CD4-positive, alpha-beta T cell (primary cell): ENCODE measurements at regions not wholly inside any gene's neighbourhood (a gene's known extent, or its start where the extent isn't known, plus 50 kb on each side); places are given as distances from the start of the nearest gene placed in this dataset.
"Not testable (repeated sequence)": the region's sequence is repeated elsewhere in the genome, so short reads cannot be mapped to it uniquely, and the experiment has no call there.

Experiments
- ATAC-seq: fragments of 200-7000 bp; cut with Tn5 transposase; one replicate; pipeline ENCODE4 v1.10.0; 2022; ENCODE audit warnings: mild to moderate bottlenecking; ENCODE audit not compliant: poor library complexity
- CTCF ChIA-PET: fragments of 350-600 bp; sonication (Branson Sonifier 250); formaldehyde crosslinking; loops from one replicate; lab custom pipeline; 2021; ENCODE audit warnings: antibody characterized with exemption, inconsistent platforms; lab: Charles Lee
- POLR2A ChIA-PET: fragments of 350-600 bp; sonication (Branson Sonifier 250); formaldehyde crosslinking; loops from one replicate; lab custom pipeline; 2021; ENCODE audit warnings: antibody characterized with exemption, inconsistent platforms; lab: Charles Lee
- DNase-seq, 14 experiments: peaks; one replicate each; pipeline ENCODE4 v3.0.0-alpha.2; 2013 to 2020; ENCODE audit warnings: mixed read lengths in 2 of 14
- H3K27ac ChIP-seq, 2 donors: one replicate each; pipeline versions ENCODE4 v1.5.1 to v1.7.0; 2013; ENCODE audit warnings: low read length in 2 of 2, low read depth in 1 of 2, mild to moderate bottlenecking in 1 of 2
- H3K27me3 ChIP-seq, 2 experiments: 1 replicate in 1 of 2; 2 replicates in 1 of 2; pipeline versions ENCODE4 v1.6.1 to v1.7.0; 2013; ENCODE audit warnings: low read length in 2 of 2, control low read depth in 1 of 2, mild to moderate bottlenecking in 1 of 2, moderate library complexity in 1 of 2; ENCODE audit not compliant: insufficient read depth in 2 of 2, control insufficient read depth in 1 of 2
- H3K36me3 ChIP-seq: one replicate; pipeline ENCODE4 v1.6.1; 2013; ENCODE audit warnings: low read length, control low read depth; ENCODE audit not compliant: insufficient read depth
- H3K4me1 ChIP-seq: one replicate; pipeline ENCODE4 v1.6.1; 2013; ENCODE audit warnings: low read length, control low read depth; ENCODE audit not compliant: insufficient read depth
- H3K4me3 ChIP-seq: one replicate; pipeline ENCODE4 v1.5.1; 2013; ENCODE audit warnings: mild to moderate bottlenecking, low read length, moderate library complexity
- H3K9me3 ChIP-seq, 2 experiments: 1 replicate in 1 of 2; 2 replicates in 1 of 2; pipeline versions ENCODE4 v1.6.1 to v1.7.0; 2013; ENCODE audit warnings: low read length in 2 of 2, mild to moderate bottlenecking in 2 of 2, control low read depth in 1 of 2, moderate library complexity in 1 of 2; ENCODE audit not compliant: control insufficient read depth in 1 of 2, insufficient read depth in 1 of 2
- H3K27ac Mint-ChIP-seq: one replicate; pipeline ENCODE4 v1.8.0; 2020; ENCODE audit warnings: mixed read lengths
- H3K27me3 Mint-ChIP-seq: one replicate; pipeline ENCODE4 v1.8.0; 2021; ENCODE audit warnings: mixed read lengths
- H3K36me3 Mint-ChIP-seq: one replicate; pipeline ENCODE4 v1.8.0; 2021; ENCODE audit warnings: low read depth, mixed read lengths
- H3K4me1 Mint-ChIP-seq: one replicate; pipeline ENCODE4 v1.8.0; 2021; ENCODE audit warnings: low read depth, mixed read lengths
- H3K4me3 Mint-ChIP-seq: one replicate; pipeline ENCODE4 v1.8.0; 2020; ENCODE audit warnings: mild to moderate bottlenecking, mixed read lengths
- H3K9me3 Mint-ChIP-seq: one replicate; pipeline ENCODE4 v1.8.0; 2020; ENCODE audit warnings: mixed read lengths
- intact Hi-C, 2 experiments: fragments of 100-400 bp; cut with DNase I in 1 of 2; cut with micrococcal nuclease in 1 of 2; formaldehyde crosslinking; loops; one replicate each; pipeline versions ENCODE4 v1.15.1 to v1.9.0; 2023 to 2025; cut with DNase I, micrococcal nuclease
- TF ChIP-seq, protein P1 (sequence below): fragments of 200-600 bp; IDR thresholded peaks from one replicate; pipeline ENCODE4 v1.8.0; 2022; ENCODE audit warnings: antibody characterized with exemption, mild to moderate bottlenecking

DNA sequence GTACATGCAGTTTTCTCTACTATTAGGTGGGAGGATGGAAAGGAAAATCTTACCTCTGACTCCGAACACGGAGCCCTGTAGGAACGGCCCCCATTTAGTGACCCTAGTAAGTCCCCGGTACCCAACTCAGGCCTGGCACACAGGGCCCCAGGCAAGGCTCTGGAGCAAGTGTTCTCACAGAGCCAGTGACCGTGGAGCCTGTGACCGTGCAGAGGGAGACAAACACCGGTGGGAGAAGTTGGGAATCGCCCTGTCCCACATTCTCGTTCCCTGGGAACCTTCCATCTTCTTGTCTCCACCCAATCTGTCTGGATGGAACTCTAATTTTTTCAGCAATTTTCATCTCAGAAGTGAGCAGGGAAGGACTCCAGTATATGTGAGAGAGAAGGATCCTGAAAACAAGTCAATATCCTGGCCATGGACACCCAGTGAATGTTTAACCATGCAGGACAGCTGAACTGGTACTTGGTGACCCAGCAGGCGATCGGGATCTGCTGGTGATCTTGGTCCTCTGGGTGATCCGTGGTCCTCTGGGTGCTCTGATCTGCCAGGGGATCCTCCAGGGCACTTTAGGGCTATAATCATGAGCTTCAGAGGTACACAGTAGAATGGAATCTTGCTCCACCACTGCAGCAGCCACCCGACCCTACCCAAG, 348.6 kb upstream of the ID2 start:
- DNase-seq, result no peak
- Histone ChIP-seq H3K4me1 (peaks cover 50% of the 10 kb centered on the region), H3K9me3 (peaks cover 0 to 4% of the 10 kb centered on the region in 2 experiments), H3K36me3 (no peaks in the 10 kb centered on the region), H3K4me3 (no peak overlapping the region), H3K27me3 (no peaks in the 10 kb centered on the region), H3K27ac (no peak overlapping the region)
- POLR2A ChIA-PET, result no interaction called here
- H3K36me3 Mint-ChIP-seq, result no peaks in the 10 kb centered on the region
- no peaks in the 10 kb centered on the region for H3K9me3 Mint-ChIP-seq
- intact Hi-C loops, result no loop called here
- CTCF ChIA-PET, result no interaction called here
- no peaks in the 10 kb centered on the region for H3K27me3 Mint-ChIP-seq
- ATAC-seq, result no peak
- no peak overlapping the region for H3K27ac Mint-ChIP-seq
- TF ChIP-seq, protein P1, sequence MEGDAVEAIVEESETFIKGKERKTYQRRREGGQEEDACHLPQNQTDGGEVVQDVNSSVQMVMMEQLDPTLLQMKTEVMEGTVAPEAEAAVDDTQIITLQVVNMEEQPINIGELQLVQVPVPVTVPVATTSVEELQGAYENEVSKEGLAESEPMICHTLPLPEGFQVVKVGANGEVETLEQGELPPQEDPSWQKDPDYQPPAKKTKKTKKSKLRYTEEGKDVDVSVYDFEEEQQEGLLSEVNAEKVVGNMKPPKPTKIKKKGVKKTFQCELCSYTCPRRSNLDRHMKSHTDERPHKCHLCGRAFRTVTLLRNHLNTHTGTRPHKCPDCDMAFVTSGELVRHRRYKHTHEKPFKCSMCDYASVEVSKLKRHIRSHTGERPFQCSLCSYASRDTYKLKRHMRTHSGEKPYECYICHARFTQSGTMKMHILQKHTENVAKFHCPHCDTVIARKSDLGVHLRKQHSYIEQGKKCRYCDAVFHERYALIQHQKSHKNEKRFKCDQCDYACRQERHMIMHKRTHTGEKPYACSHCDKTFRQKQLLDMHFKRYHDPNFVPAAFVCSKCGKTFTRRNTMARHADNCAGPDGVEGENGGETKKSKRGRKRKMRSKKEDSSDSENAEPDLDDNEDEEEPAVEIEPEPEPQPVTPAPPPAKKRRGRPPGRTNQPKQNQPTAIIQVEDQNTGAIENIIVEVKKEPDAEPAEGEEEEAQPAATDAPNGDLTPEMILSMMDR, result no peak
- H3K4me1 Mint-ChIP-seq, result peaks cover 36% of the 10 kb centered on the region
- H3K4me3 Mint-ChIP-seq, result no peak overlapping the region

DNA sequence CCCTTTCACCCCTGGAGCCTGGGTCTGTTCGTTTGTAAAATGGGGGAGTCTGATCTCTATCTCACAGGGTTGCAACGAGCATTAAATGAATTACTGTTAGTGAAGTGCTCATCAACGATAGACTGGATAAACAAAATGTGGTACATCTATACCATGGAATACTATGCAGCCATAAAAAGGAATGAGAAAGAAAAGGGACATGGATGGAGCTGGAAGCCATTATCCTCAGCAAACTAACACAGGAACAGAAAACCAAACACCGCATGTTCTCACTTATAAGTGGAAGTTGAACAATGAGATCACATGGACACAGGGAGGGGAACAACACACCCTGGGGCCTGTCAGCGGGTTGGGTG, 348.0 kb upstream of the ID2 start:
- POLR2A ChIA-PET, intact Hi-C loops, H3K36me3 ChIP-seq, H3K27me3 Mint-ChIP-seq, H3K27ac Mint-ChIP-seq, H3K9me3 ChIP-seq, H3K36me3 Mint-ChIP-seq, CTCF ChIA-PET, H3K27ac ChIP-seq, H3K4me3 Mint-ChIP-seq, DNase-seq, H3K9me3 Mint-ChIP-seq, ATAC-seq, H3K4me3 ChIP-seq, H3K27me3 ChIP-seq: not testable (repeated sequence)
- peaks cover 45% of the 10 kb centered on the region for H3K4me1 ChIP-seq
- peaks cover 36% of the 10 kb centered on the region for H3K4me1 Mint-ChIP-seq

DNA sequence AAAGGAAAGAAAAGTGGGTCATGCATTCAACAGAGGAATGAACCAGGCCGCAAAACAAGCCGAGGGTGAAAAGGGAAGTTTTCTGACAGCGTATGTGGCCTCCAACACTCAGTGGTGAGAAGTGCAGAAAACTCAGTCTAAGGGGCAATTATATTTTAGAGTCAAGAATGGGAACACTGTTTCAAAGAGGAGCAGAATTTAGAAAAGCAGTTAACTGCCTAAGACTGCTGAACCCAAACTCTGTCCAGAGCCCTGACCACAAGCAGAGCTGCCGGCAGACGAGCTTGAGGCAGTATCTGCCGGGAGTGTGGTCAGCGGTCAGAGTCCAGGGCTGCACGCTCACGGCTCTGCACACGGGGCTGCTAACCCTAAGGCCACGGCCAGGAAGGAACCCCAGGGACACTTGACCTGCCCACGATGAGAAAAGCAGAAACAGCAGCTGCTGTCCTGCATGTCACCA, 347.0 kb upstream of the ID2 start:
- DNase-seq, result peak in 3 of 14 experiments; percentile 30 to 37 (median 31)
- Histone ChIP-seq H3K36me3 (no peaks in the 10 kb centered on the region), H3K4me1 (peaks cover 34% of the 10 kb centered on the region), H3K9me3 (peaks cover 0 to 4% of the 10 kb centered on the region in 2 experiments), H3K4me3 (no peak overlapping the region), H3K27me3 (no peaks in the 10 kb centered on the region), H3K27ac (peak overlapping the region in 1 of 2 donors; percentile 9)
- Mint-ChIP-seq H3K4me3 (no peak overlapping the region), H3K36me3 (no peaks in the 10 kb centered on the region), H3K9me3 (no peaks in the 10 kb centered on the region), H3K27ac (no peak overlapping the region), H3K4me1 (peaks cover 25% of the 10 kb centered on the region), H3K27me3 (no peaks in the 10 kb centered on the region)
- TF ChIP-seq, protein P1, result no peak
- POLR2A ChIA-PET, result no interaction called here
- CTCF ChIA-PET, result no interaction called here
- intact Hi-C loops, result loop anchor here in 1 of 2 experiments (5.0 kb wide), 2 partner anchors 33 to 48 kb away; no protein-coding TSS in a partner anchor
- no peak for ATAC-seq

DNA sequence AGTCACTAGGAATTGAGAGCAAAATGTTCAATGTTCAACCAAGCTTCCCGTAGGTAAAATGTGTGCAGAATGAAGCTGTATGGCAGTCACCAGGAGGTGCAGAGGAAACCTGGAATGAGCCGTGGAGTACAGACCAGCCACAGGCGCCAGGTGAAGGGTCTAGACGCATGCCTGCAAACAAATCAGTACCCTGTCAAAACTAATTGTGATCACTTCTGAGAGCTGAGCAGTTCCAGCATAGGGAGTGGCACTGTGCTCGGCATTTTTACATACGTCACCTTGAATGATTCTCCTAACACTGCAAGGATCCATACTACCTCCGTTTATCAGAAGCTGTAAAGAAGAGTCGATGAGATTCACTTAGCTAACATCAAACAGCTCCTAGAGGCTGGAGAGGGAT, 346.1 kb upstream of the ID2 start:
- H3K27ac Mint-ChIP-seq, result no peak overlapping the region
- no peaks in the 10 kb centered on the region for H3K36me3 Mint-ChIP-seq
- no peaks in the 10 kb centered on the region for H3K36me3 ChIP-seq
- peaks cover 21% of the 10 kb centered on the region for H3K4me1 Mint-ChIP-seq
- intact Hi-C loops, result loop anchor here in 1 of 2 experiments (5.0 kb wide), 2 partner anchors 34 to 48 kb away; no protein-coding TSS in a partner anchor
- ChIA-PET CTCF (no interaction called here), POLR2A (no interaction called here)
- H3K27me3 ChIP-seq, result no peaks in the 10 kb centered on the region
- H3K9me3 Mint-ChIP-seq, result no peaks in the 10 kb centered on the region
- H3K27me3 Mint-ChIP-seq, result no peaks in the 10 kb centered on the region
- H3K4me1 ChIP-seq, result peaks cover 28% of the 10 kb centered on the region
- peaks cover 0 to 4% of the 10 kb centered on the region in 2 experiments for H3K9me3 ChIP-seq
- DNase-seq (no peak), ATAC-seq (no peak)
- TF ChIP-seq, protein P1, result no peak
- no peak overlapping the region for H3K4me3 Mint-ChIP-seq
- no peak overlapping the region for H3K4me3 ChIP-seq
- H3K27ac ChIP-seq, result no peak overlapping the region
